Upper lobe of left lung (tissue), 6 donors: ENCODE measurements at regions not wholly inside any gene's neighbourhood (a gene's known extent, or its start where the extent isn't known, plus 50 kb on each side); places are given as distances from the start of the nearest gene placed in this dataset.

Experiments used
- ATAC-seq, 2 donors: fragments of 200-7000 bp; cut with Tn5 transposase; one replicate each; pipeline ENCODE4 v1.9.1; 2022; ENCODE audit warnings: mild to moderate bottlenecking in 2 of 2, moderate library complexity in 2 of 2; ENCODE audit not compliant: low FRiP score in 2 of 2
- DNase-seq, 2 donors: peaks; one replicate each; pipeline ENCODE4 v3.0.0-alpha.2; 2019 to 2020
- H3K27ac ChIP-seq, 4 donors: fragments of 200-600 bp; sonication (generic); one replicate each; pipeline ENCODE4 v1.5.1; 2016 to 2019
- H3K27me3 ChIP-seq, 4 donors: fragments of 200-600 bp; sonication (generic); one replicate each; pipeline ENCODE4 v1.5.1; 2017 to 2019
- H3K36me3 ChIP-seq, 4 donors: fragments of 200-600 bp; sonication (generic); one replicate each; pipeline ENCODE4 v1.5.1; 2016 to 2019
- H3K4me1 ChIP-seq, 4 donors: fragments of 200-600 bp; sonication (generic); one replicate each; pipeline ENCODE4 v1.5.1; 2018 to 2019
- H3K4me3 ChIP-seq, 4 donors: fragments of 200-600 bp; sonication (generic); one replicate each; pipeline ENCODE4 v1.5.1; 2017 to 2019; ENCODE audit warnings: mild to moderate bottlenecking in 2 of 4, moderate library complexity in 1 of 4
- H3K9me3 ChIP-seq, 4 donors: fragments of 200-600 bp; sonication (generic); one replicate each; pipeline ENCODE4 v1.5.1; 2018 to 2019
- EP300 ChIP-seq, 4 donors: sonication (generic); formaldehyde crosslinking; IDR thresholded peaks; one replicate each; pipeline ENCODE4 v1.5.1; 2017; ENCODE audit warnings: antibody characterized with exemption in 4 of 4, control low read depth in 2 of 4
- POLR2A ChIP-seq, 4 donors: fragments of 450-650 bp; IDR thresholded peaks; one replicate each; pipeline ENCODE4 v1.5.1; 2016 to 2017; ENCODE audit warnings: antibody characterized with exemption in 4 of 4, mild to moderate bottlenecking in 2 of 4
- POLR2AphosphoS5 ChIP-seq, 2 donors: sonication (generic); formaldehyde crosslinking; IDR thresholded peaks; one replicate each; pipeline ENCODE4 v1.5.1; 2017; ENCODE audit warnings: antibody characterized with exemption in 2 of 2
- WGBS, 2 donors: methylation state at CpG; one replicate each; pipeline ENCODE4 v1.1.5; 2017 to 2018; 5-methylcytosine and 5-hydroxymethylcytosine counted together
- TF ChIP-seq, protein P1 (sequence below), 6 experiments: fragments of 450-650 bp in 4 of 6; fragments of 200-600 bp in 2 of 6; sonication (generic) in 2 of 6; IDR thresholded peaks; one replicate each; pipeline ENCODE4 v1.5.1; 2016 to 2019; ENCODE audit warnings: antibody characterized with exemption in 6 of 6
- donor health status: DM: no; HTN: no; CAD: no; lungs with moderate emphysema.
- donor health status: DM: no; HTN: yes; CAD: no; lungs with severe emphysema.

DNA sequence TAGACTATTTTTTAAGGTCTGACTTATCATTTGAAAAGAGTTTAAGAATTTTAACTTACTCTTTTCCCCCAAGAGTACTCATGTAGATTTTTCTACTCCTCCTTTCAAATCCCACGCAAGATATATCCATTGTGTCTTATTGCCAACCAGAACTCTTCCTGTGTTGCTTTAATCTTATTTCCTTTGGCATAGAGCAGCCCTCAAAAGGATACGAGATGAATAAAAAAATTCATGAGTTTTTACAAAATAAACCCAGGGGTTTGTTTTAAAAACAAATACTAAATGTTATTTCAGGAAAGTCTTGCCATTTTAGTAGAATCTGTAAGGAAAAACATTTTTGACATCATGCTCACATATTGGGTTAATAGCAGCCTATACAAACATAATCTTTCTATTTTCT is 543.2 kb upstream of the CXADR start:
- no peaks in the 10 kb centered on the region for H3K36me3 ChIP-seq
- no peak for DNase-seq
- 40% methylated on average over 2 of the region's 2 CpGs for WGBS, 2 donors

DNA sequence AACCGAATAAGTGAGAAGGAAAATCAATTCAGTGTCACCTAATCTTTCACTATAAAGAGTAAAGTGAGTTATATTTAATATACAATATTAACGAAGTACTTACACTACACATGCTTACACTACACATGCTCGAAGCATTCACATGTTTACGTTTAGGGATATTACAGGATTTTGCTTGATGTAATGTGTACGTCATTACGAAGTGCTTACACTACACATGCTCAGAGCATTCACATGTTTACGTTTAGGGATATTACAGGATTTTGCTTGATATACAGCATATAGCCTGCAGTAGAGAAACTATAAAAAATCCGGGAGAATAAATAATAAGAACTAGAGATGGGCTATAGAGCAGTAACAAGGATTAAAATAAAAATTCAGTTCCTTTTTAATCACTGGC is 538.8 kb upstream of the CXADR start:
- Histone ChIP-seq H3K4me3 (no peak overlapping the region), H3K36me3 (no peaks in the 10 kb centered on the region), H3K27me3 (no peaks in the 10 kb centered on the region), H3K27ac (no peak overlapping the region), H3K4me1 (no peaks in the 10 kb centered on the region), H3K9me3 (no peaks in the 10 kb centered on the region)
- ATAC-seq (no peak), DNase-seq (no peak)
- WGBS, 2 donors = 74 to 81% methylated on average over 8 of the region's 8 CpGs
- no peak for TF ChIP-seq POLR2AphosphoS5 (IDR thresholded peaks at IDR 0.05)
- TF ChIP-seq POLR2A (IDR thresholded peaks at IDR 0.05) = no peak
- TF ChIP-seq EP300 (IDR thresholded peaks at IDR 0.05) = no peak
- TF ChIP-seq, protein P1, sequence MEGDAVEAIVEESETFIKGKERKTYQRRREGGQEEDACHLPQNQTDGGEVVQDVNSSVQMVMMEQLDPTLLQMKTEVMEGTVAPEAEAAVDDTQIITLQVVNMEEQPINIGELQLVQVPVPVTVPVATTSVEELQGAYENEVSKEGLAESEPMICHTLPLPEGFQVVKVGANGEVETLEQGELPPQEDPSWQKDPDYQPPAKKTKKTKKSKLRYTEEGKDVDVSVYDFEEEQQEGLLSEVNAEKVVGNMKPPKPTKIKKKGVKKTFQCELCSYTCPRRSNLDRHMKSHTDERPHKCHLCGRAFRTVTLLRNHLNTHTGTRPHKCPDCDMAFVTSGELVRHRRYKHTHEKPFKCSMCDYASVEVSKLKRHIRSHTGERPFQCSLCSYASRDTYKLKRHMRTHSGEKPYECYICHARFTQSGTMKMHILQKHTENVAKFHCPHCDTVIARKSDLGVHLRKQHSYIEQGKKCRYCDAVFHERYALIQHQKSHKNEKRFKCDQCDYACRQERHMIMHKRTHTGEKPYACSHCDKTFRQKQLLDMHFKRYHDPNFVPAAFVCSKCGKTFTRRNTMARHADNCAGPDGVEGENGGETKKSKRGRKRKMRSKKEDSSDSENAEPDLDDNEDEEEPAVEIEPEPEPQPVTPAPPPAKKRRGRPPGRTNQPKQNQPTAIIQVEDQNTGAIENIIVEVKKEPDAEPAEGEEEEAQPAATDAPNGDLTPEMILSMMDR (IDR thresholded peaks at IDR 0.05) = no peak

More for the DNA sequence above, 543.2 kb upstream of the CXADR start:
- TF ChIP-seq, protein P1 (IDR thresholded peaks at IDR 0.05) = no peak
- no peak for TF ChIP-seq POLR2AphosphoS5 (IDR thresholded peaks at IDR 0.05)
- H3K9me3 ChIP-seq = peaks cover 0 to 7% (median 3%) of the 10 kb centered on the region in 4 donors
- no peak overlapping the region for H3K4me3 ChIP-seq
- no peaks in the 10 kb centered on the region for H3K4me1 ChIP-seq
- H3K27ac ChIP-seq = no peak overlapping the region
- ATAC-seq = no peak
- H3K27me3 ChIP-seq = no peaks in the 10 kb centered on the region

DNA sequence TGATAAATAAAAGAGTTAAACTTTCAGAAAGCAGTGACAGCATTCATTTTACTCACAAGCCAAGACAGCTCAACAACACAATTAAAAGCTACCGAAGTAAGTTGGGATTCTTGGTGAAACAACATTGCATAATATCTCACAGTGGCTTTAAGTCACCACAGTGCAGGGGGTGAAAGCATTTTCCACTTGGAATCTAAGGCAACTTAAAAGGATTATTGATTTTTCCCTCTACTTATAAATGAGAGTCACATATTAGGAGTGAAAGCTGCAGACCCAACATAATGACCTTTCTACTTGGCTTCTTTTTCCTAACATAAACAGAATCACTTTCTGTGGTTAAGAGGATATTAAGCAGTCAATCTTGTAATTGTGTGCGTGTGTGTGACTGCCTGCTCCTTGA is 536.6 kb upstream of the CXADR start:
- DNase-seq (no peak), ATAC-seq (no peak)
- no peaks in the 10 kb centered on the region for H3K27me3 ChIP-seq
- no peak overlapping the region for H3K27ac ChIP-seq
- no peaks in the 10 kb centered on the region for H3K36me3 ChIP-seq
- no peak overlapping the region for H3K4me3 ChIP-seq
- no peaks in the 10 kb centered on the region for H3K4me1 ChIP-seq
- TF ChIP-seq POLR2AphosphoS5 (IDR thresholded peaks at IDR 0.05) (no peak), POLR2A (IDR thresholded peaks at IDR 0.05) (no peak), EP300 (IDR thresholded peaks at IDR 0.05) (no peak)
- TF ChIP-seq, protein P1 (IDR thresholded peaks at IDR 0.05) = no peak
- no peaks in the 10 kb centered on the region for H3K9me3 ChIP-seq
- WGBS, 2 donors = 20 to 40% methylated on average over 2 of the region's 2 CpGs

DNA sequence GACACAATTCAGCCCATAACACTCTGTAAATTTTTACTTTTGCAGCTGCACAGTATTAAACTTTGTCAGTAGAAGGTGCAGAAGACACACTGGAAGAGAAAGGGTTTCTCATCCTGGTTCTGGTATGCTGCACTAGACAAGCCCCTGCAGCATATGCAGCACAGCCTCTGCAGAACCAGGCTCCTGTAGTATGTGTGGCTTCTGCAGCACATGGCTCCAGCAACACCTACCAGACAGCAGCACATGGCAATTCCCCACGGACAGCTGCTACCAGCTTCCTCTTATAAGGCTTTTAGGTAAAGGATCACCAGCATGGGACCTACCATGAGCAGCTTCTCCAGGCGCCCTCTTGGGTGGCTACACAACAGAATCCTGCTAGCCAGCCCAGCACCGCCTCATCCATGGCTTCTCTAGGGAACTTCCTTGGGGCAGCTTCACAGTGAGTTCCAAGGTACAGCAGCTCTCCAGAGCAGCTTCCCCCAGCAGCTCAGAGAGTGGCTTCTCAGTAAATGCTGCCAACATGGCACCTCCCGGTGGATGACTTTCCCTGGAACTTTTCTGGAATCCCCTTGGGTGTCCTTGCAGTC is 534.4 kb upstream of the CXADR start:
- ATAC-seq = no peak

DNA sequence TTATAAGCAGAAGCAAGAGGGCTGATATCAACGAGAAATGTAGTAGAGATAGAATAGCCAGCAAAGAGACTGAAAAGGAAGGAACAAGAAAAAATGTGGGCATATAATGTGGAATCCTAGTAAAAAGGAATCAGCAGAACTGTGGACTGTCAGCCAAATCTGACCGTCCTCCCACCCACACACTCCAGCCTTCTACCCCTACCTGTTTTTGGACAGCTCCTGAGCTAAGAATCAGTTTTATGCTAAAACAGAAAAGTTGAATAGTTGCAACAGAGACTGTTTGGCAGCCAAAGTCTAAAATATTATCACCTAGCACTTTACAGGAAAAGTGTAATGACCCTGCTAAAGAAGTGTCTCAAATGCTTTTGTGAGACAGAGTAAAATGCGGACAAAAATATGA is 533.3 kb upstream of the CXADR start:
- Histone ChIP-seq H3K27me3 (no peaks in the 10 kb centered on the region), H3K27ac (no peak overlapping the region), H3K4me3 (no peak overlapping the region), H3K9me3 (no peaks in the 10 kb centered on the region), H3K36me3 (no peaks in the 10 kb centered on the region), H3K4me1 (no peaks in the 10 kb centered on the region)
- TF ChIP-seq EP300 (IDR thresholded peaks at IDR 0.05) = no peak
- TF ChIP-seq, protein P1 (IDR thresholded peaks at IDR 0.05) = no peak
- DNase-seq (no peak), ATAC-seq (no peak)
- 91% methylated on average over 3 of the region's 3 CpGs for WGBS, 2 donors

More for the DNA sequence above, 534.4 kb upstream of the CXADR start:
- WGBS, 2 donors = 83 to 93% methylated on average over 3 to 4 of the region's 4 CpGs
- no peak for DNase-seq
- Histone ChIP-seq H3K9me3 (no peaks in the 10 kb centered on the region), H3K4me3 (no peak overlapping the region), H3K27me3 (no peaks in the 10 kb centered on the region), H3K27ac (no peak overlapping the region), H3K36me3 (no peaks in the 10 kb centered on the region), H3K4me1 (no peaks in the 10 kb centered on the region)
- TF ChIP-seq, protein P1 (IDR thresholded peaks at IDR 0.05) = no peak
- TF ChIP-seq POLR2AphosphoS5 (IDR thresholded peaks at IDR 0.05) (no peak), POLR2A (IDR thresholded peaks at IDR 0.05) (no peak), EP300 (IDR thresholded peaks at IDR 0.05) (no peak)
